ENCODE measurements at regions not wholly inside any gene's neighbourhood (a gene's known extent, or its start where the extent isn't known, plus 50 kb on each side); places are given as distances from the start of the nearest gene placed in this dataset.

- Histone ChIP-seq H3K79me2 (ENCODE audit: insufficient read depth, low read length) (no peaks in the 10 kb centered on the region), H2BK120ac (ENCODE audit: low read depth, low read length, poor library complexity, severe bottlenecking) (no peak overlapping the region), H4K20me1 (ENCODE audit: control insufficient read depth, insufficient read depth, insufficient read length) (no peaks in the 10 kb centered on the region), H3K9me3 (ENCODE audit: control insufficient read depth, low read depth, low read length) (no peaks in the 10 kb centered on the region), H3K27me3 (ENCODE audit: insufficient read depth, low read length) (no peaks in the 10 kb centered on the region), H4K5ac (ENCODE audit: insufficient read length, low read depth, low read length) (no peak overlapping the region), H2BK20ac (ENCODE audit: low read depth, low read length, poor library complexity, severe bottlenecking) (no peak overlapping the region), H3K9ac (ENCODE audit: extremely low read depth, insufficient read length, low read length) (no peak overlapping the region), H3K27ac (ENCODE audit: insufficient read length, low read depth, low read length) (no peak overlapping the region), H4K91ac (ENCODE audit: insufficient read length, low read depth, low read length) (no peak overlapping the region), H3K23ac (ENCODE audit: insufficient read length, low read depth, low read length) (no peak overlapping the region), H3K4me2 (ENCODE audit: insufficient read depth, insufficient read length, low read length) (no peak overlapping the region), H2AK5ac (ENCODE audit: insufficient read length, low read length) (no peak overlapping the region), H3K14ac (ENCODE audit: insufficient read depth, low read length) (no peak overlapping the region), H3K4ac (ENCODE audit: low read depth, low read length) (no peak overlapping the region), H4K8ac (replicated peaks; ENCODE audit: insufficient read length, low read depth, low read length) (no peak overlapping the region), H3K4me1 (ENCODE audit: insufficient read depth, low read length) (no peaks in the 10 kb centered on the region), H3K56ac (ENCODE audit: insufficient read length, low read depth, low read length) (no peak overlapping the region), H2BK5ac (ENCODE audit: insufficient read length, low read length) (no peak overlapping the region), H2AFZ (ENCODE audit: low read length) (no peak overlapping the region), H3K23me2 (ENCODE audit: insufficient read length, low read depth, low read length, poor library complexity, severe bottlenecking) (no peaks in the 10 kb centered on the region), H3T11ph (ENCODE audit: low read length) (no peak overlapping the region), H3K18ac (ENCODE audit: insufficient read length, low read depth, low read length) (no peak overlapping the region), H2BK12ac (ENCODE audit: insufficient read length, low read depth, low read length) (no peak overlapping the region), H3K79me1 (ENCODE audit: insufficient read depth, low read depth, low read length, poor library complexity, severe bottlenecking) (no peaks in the 10 kb centered on the region), H2BK15ac (ENCODE audit: low read depth, low read length) (no peak overlapping the region)
- Mint-ChIP-seq H3K4me1 (no peaks in the 10 kb centered on the region), H3K27me3 (ENCODE audit: low read depth) (no peaks in the 10 kb centered on the region), H3K9me3 (peaks cover 30 to 33% of the 10 kb centered on the region in 2 experiments), H3K36me3 (ENCODE audit: insufficient read depth in 1 of 3, low read depth in 3 of 3) (peaks cover 0 to 29% (median 6%) of the 10 kb centered on the region in 3 experiments; a peak in 5 of 7 replicates), H3K27ac (no peak overlapping the region), H3K4me3 (no peak overlapping the region)
- no peak for DNase-seq
- no peak for TF ChIP-seq CTCF (conservative IDR thresholded peaks at IDR 0.05)
- WGBS (ENCODE audit: extremely low coverage, insufficient read length, low lambda C conversion rate), result no CpG with 5 or more reads among the region's 2 CpGs
Measured at GRCh38 chr6:81977486-81977885, 225.0 kb upstream of the TENT5A start.

All from H9 (cell line).